SK-N-SH treated with all-trans-retinoic acid at 6 μM for 48 hours (cell line): ENCODE measurements at regions not wholly inside any gene's neighbourhood (a gene's known extent, or its start where the extent isn't known, plus 50 kb on each side); places are given as distances from the start of the nearest gene placed in this dataset.

ENCODE experiments used
- ATAC-seq: fragments of 200-7000 bp; cut with Tn5 transposase; 3 replicates; pipeline ENCODE4 v1.9.1; 2020; ENCODE audit warnings: mild to moderate bottlenecking, moderate library complexity
- ARNTL ChIP-seq: fragments of 450-650 bp; formaldehyde crosslinking; IDR thresholded peaks from 2 replicates; pipeline ENCODE4 v1.5.0; 2020; ENCODE audit warnings: low read depth, mild to moderate bottlenecking, moderate library complexity, borderline replicate concordance
- BACH2 ChIP-seq: fragments of 250-450 bp; sonication (Bioruptor Pico); IDR thresholded peaks from 2 replicates; pipeline ENCODE4 v1.9.0; 2021; ENCODE audit warnings: mild to moderate bottlenecking, borderline replicate concordance
- CREB5 ChIP-seq: fragments of 250-450 bp; sonication (Bioruptor Pico); IDR thresholded peaks from 2 replicates; pipeline ENCODE4 v1.5.1; 2020; ENCODE audit warnings: low read depth, mild to moderate bottlenecking, moderate library complexity
- CSDC2 ChIP-seq: fragments of 250-450 bp; sonication (Bioruptor Pico); IDR thresholded peaks from 2 replicates; pipeline ENCODE4 v1.5.0; 2020; ENCODE audit warnings: mild to moderate bottlenecking, moderate library complexity
- CSRNP3 ChIP-seq: fragments of 250-450 bp; sonication (Bioruptor Pico); IDR thresholded peaks from 2 replicates; pipeline ENCODE4 v1.5.1; 2021; ENCODE audit warnings: mild to moderate bottlenecking, moderate library complexity
- ESRRG ChIP-seq: fragments of 250-450 bp; sonication (Bioruptor Pico); IDR thresholded peaks from 2 replicates; pipeline ENCODE4 v1.6.1; 2021; ENCODE audit warnings: mild to moderate bottlenecking
- ISL1 ChIP-seq: fragments of 250-450 bp; sonication (Bioruptor Pico); IDR thresholded peaks from 2 replicates; pipeline ENCODE4 v2.1.2; 2022; ENCODE audit warnings: mild to moderate bottlenecking, moderate library complexity
- OSR1 ChIP-seq: fragments of 250-450 bp; sonication (Bioruptor Pico); IDR thresholded peaks from 2 replicates; pipeline ENCODE4 v1.8.0; 2022; ENCODE audit warnings: moderate library complexity, mild to moderate bottlenecking, inconsistent platforms
- PATZ1 ChIP-seq: fragments of 250-450 bp; sonication (Bioruptor Pico); IDR thresholded peaks from 2 replicates; pipeline ENCODE4 v1.8.0; 2020; ENCODE audit warnings: mild to moderate bottlenecking, moderate library complexity, borderline replicate concordance
- POU6F1 ChIP-seq: fragments of 250-450 bp; sonication (Bioruptor Pico); IDR thresholded peaks from 2 replicates; pipeline ENCODE4 v1.8.0; 2021; ENCODE audit warnings: low read depth, mild to moderate bottlenecking, moderate library complexity, borderline replicate concordance
- PPARA ChIP-seq: fragments of 250-450 bp; sonication (Bioruptor Pico); IDR thresholded peaks from 2 replicates; pipeline ENCODE4 v1.5.0; 2020; ENCODE audit warnings: mild to moderate bottlenecking, borderline replicate concordance
- RARB ChIP-seq: fragments of 250-450 bp; sonication (Bioruptor Pico); IDR thresholded peaks from 2 replicates; pipeline ENCODE4 v1.8.0; 2021; ENCODE audit warnings: mild to moderate bottlenecking, moderate library complexity
- TCF4 ChIP-seq: fragments of 250-450 bp; sonication (Bioruptor Pico); IDR thresholded peaks from 2 replicates; pipeline ENCODE4 v1.8.0; 2021; ENCODE audit warnings: mild to moderate bottlenecking, moderate library complexity, borderline replicate concordance
- TOX ChIP-seq: fragments of 250-450 bp; sonication (Bioruptor Pico); IDR thresholded peaks from 2 replicates; pipeline ENCODE4 v1.8.0; 2021; ENCODE audit warnings: mild to moderate bottlenecking, moderate library complexity, borderline replicate concordance
- TSHZ2 ChIP-seq: fragments of 250-450 bp; sonication (Bioruptor Pico); IDR thresholded peaks from 2 replicates; pipeline ENCODE4 v1.5.0; 2020; ENCODE audit warnings: mild to moderate bottlenecking, moderate library complexity
- ZC3H10 ChIP-seq: fragments of 250-450 bp; sonication (Bioruptor Pico); IDR thresholded peaks from 2 replicates; pipeline ENCODE4 v1.5.1; 2021; ENCODE audit warnings: mild to moderate bottlenecking, moderate library complexity
- ZFP3 ChIP-seq: fragments of 250-450 bp; sonication (Bioruptor Pico); IDR thresholded peaks from 2 replicates; pipeline ENCODE4 v1.5.0; 2020; ENCODE audit warnings: mild to moderate bottlenecking, moderate library complexity
- ZFP30 ChIP-seq: fragments of 450-650 bp; formaldehyde crosslinking; IDR thresholded peaks from 2 replicates; pipeline ENCODE4 v1.5.0; 2022; ENCODE audit warnings: mild to moderate bottlenecking, moderate library complexity
- ZNF565 ChIP-seq: fragments of 450-650 bp; formaldehyde crosslinking; conservative IDR thresholded peaks from 2 replicates; pipeline ENCODE4 v1.5.0; 2020; ENCODE audit warnings: low read depth, mild to moderate bottlenecking, moderate library complexity
- ZNF70 ChIP-seq: fragments of 450-650 bp; formaldehyde crosslinking; IDR thresholded peaks from 2 replicates; pipeline ENCODE4 v1.5.0; 2020; ENCODE audit warnings: mild to moderate bottlenecking, moderate library complexity

GRCh38 chr15:69816522-69816921 is 281.2 kb downstream of the TLE3 start:
- ATAC-seq, result no peak
- TF ChIP-seq CSDC2 (no peak), ZNF70 (CRISPR knock-in tag) (no peak), PPARA (no peak), OSR1 (CRISPR knock-in tag) (no peak)

- ATAC-seq, result no peak
Observed at GRCh38 chr15:69818529-69818928, 279.2 kb downstream of the TLE3 start.

GRCh38 chr15:69819371-69819770 is 278.3 kb downstream of the TLE3 start:
- no peak for ATAC-seq
- TF ChIP-seq ZFP30 (no peak), CSRNP3 (CRISPR knock-in tag) (no peak), ARNTL (CRISPR knock-in tag) (no peak), OSR1 (CRISPR knock-in tag) (no peak), RARB (CRISPR knock-in tag) (no peak), POU6F1 (CRISPR knock-in tag) (no peak), ZNF70 (CRISPR knock-in tag) (no peak), ISL1 (CRISPR knock-in tag) (no peak), CREB5 (CRISPR knock-in tag) (no peak), TOX (CRISPR knock-in tag) (no peak), TSHZ2 (CRISPR knock-in tag) (no peak)

More at GRCh38 chr15:69818529-69818928, 279.2 kb downstream of the TLE3 start:
- TF ChIP-seq ZFP3, result no peak
- TF ChIP-seq BACH2 (CRISPR knock-in tag), result no peak
- no peak for TF ChIP-seq PPARA
- TF ChIP-seq TCF4 (CRISPR knock-in tag), result no peak
- no peak for TF ChIP-seq PATZ1
- no peak for TF ChIP-seq ZNF565 (CRISPR knock-in tag)
- no peak for TF ChIP-seq ESRRG (CRISPR knock-in tag)
- no peak for TF ChIP-seq ZC3H10
- no peak for TF ChIP-seq TSHZ2 (CRISPR knock-in tag)
- TF ChIP-seq ISL1 (CRISPR knock-in tag), result no peak
- TF ChIP-seq CREB5 (CRISPR knock-in tag), result no peak
- TF ChIP-seq ARNTL (CRISPR knock-in tag), result no peak
